COLO668 (cell line): ENCODE measurements at regions not wholly inside any gene's neighbourhood (a gene's known extent, or its start where the extent isn't known, plus 50 kb on each side); places are given as distances from the start of the nearest gene placed in this dataset.
A peak's percentile ranks its signal among the peaks of the same experiment; 100 is the strongest.

Source experiments
- DNase-seq: peaks from one replicate; lab custom pipeline; 2025; ENCODE audit not compliant: unreplicated experiment; lab: John Stamatoyannopoulos, UW

DNA sequence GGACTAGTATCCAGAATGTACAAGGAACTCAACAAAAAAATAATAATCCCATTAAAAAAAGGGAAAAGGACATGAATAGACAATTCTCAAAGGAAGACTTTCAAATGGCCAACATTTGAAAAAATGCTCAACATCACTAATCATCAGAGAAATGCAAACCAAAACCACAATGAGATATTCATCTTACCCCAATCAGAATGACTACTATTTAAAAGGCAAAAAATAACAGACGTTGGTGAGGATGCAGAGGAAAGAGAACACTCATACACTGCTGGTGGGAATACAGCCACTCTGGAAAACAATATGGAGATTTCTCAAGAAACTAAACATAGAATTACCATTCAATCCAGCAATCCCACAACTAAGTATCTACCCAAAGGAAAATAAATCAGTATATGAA is 133.1 kb downstream of the KDR start:
- no peak for DNase-seq

GRCh38 chr4:54988655-54989054 is 136.7 kb downstream of the KDR start:
- DNase-seq: no peak

DNA sequence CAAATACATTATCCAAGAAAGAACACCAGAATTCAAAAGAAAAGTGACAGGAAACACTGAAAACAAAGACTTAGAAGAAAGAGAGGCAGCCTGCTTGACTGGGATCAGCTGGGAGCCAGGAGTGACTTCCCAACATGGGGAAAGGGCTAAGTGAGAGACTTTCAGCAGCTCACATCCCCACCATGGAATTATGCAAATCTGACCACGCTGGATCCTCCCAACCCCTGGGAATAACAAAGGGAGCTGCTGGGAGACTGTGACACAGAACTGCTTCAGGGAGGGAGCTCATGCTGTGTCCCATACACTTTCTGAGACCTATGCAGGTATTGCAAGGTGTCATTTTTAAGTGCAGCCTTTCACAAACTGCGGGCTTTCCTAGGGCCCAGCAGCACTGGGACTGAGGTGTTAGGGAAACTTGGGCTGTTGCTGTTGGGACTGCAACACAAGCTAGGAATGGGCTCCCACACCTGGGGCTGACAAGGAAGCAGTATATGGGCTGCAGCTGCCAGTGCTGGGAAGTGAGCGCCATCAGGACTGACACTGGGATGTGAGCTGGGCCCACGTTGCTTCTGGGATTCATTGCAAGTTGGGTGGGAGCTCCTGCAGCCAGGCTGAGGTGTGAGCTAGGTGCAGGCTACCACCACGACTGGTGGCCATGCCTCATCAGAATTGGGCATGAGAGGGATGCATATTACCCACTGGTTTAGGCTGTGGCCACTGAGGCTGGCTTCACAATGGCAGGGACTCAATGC is 139.1 kb downstream of the KDR start:
- no peak for DNase-seq

GRCh38 chr4:54976682-54977081 is 148.7 kb downstream of the KDR start:
- no peak for DNase-seq

GRCh38 chr4:54976031-54976430 is 149.4 kb downstream of the KDR start:
- no peak for DNase-seq

- no peak for DNase-seq
These were observed 151.6 kb downstream of the KDR start for GRCh38 chr4:54973784-54974183.

DNA sequence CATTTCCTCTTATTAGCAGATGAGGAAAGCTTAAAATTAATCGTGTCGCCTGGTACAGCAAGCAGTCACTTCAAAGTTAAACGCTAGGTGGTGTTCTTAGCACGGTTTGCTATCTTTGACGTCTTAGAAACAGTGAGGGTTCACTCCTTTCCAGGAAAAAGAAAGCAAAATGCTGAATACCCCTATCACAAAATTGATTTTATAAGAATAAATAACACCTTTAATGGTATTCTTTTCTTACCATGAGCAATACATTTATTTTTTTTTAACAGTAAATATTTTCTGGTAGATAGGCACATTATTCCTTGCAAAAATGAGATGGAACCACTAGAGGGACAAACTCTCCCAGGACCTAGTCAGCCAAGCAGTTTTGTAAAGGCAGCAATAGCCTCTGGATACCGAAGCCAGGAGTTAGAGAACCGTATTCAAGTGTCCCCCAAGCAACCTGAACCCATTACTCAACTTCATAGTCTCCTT is 153.9 kb downstream of the KDR start:
- peak; percentile 12 for DNase-seq

GRCh38 chr4:54967289-54967688 is 158.1 kb downstream of the KDR start:
- DNase-seq: no peak

DNA sequence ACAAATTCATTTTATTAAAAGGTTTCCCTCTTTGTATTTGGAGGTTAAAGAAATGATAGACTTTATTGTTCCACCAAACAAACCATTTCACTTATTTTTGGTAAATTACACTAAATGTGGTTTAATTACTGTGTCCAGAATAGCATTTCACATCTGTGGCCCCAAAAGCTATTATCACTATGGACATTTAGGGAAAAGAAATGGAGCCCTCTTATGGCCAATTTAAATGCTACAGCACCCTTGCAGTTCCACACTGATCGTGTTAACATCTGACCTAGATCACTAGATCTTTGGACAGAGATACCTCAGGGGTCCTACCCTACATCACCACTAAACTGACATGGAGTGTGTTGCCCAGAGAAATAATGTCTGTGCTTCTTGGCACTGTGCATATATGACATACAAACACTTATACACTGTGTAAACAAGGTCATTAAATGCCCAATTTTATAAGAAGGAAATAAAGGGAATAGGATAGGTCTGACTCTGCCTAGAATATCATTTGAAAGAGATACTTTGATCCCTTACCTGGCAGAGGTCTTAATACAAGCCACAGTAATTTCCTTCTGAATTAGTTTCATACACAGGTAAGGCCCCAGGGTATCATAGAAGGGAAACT is 163.9 kb downstream of the KDR start:
- DNase-seq: peak; percentile 23

DNA sequence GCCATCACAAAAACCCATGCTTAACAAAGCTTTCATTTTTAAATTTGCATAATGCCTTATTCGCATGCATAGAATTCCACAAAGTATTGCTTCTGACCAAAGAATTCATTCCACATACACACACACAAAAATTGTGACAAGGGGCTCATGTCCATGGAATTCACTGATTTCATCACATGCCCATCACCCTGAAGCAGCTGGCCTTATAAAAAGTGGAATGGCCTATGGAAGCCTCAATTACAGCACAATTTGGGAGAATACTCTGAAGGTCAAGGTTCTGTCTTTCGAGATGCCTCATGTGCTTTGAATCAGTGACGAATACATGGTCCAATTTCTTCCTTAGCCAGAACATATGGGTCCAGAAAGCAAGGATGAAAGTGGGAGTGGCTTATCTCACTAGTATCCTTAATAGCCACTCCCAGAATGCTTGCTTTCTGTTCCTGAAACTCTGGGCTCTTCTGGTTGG is 165.7 kb downstream of the KDR start:
- DNase-seq: no peak

DNA sequence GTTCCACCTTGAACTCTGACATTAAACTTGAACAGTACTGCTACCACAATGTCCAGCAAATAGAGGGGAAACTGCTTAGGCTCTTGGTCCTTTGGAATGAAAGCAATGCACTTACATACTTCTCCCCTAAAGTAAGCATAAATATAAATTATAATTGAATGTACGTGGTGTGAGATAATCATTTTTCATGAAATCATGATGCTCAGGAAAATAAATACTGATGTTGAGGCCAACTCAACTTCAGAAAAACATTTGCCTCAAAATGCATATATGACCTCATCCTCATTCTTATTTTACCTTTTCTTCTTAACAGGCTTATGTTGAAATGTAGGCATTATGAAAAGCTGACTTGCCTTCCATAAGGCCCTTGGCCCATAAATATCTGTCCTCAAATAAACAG is 166.3 kb downstream of the KDR start:
- no peak for DNase-seq

DNA sequence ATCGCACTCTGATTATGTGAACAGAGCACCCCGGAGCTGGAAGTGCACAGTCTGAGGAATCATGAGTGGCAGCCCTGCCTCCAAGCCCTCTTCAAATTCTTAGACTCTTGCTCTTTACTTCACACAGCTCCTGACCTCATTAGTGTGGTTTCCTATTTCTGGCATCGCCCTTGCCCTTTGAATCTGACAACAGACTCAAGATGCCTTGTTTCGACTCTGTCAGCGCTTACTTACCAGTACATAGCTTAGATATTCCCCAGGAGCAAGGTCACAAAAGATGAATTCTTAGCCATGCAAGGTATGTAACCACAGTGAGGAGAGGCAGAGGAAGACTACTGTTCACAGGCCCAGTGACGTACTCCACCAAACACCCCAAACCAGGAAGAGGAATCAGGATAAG is 167.2 kb downstream of the KDR start:
- no peak for DNase-seq

- DNase-seq: peak; percentile 41
These were observed 170.6 kb downstream of the KDR start for GRCh38 chr4:54954656-54955388.

DNA sequence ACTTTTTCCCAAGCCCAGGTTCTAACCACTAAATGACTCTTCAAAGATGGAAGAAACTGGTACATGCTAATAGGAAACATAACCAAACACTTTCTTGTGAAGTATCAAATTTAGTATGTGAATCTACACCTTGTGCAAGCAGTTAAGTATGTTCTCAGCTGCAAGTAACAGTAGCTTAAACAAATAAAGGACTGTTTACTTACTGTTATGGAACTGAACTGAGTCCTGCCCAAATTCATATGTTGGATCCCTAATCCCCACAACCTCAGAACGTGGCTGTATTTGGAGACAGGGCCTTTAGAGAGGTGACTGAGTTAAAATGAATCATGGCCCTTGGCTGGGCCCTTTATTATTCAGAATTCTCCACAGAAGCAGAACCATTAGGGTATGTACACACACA is 178.7 kb downstream of the KDR start:
- DNase-seq: peak; percentile 57

GRCh38 chr4:54945838-54946237 is 179.6 kb downstream of the KDR start:
- no peak for DNase-seq

DNA sequence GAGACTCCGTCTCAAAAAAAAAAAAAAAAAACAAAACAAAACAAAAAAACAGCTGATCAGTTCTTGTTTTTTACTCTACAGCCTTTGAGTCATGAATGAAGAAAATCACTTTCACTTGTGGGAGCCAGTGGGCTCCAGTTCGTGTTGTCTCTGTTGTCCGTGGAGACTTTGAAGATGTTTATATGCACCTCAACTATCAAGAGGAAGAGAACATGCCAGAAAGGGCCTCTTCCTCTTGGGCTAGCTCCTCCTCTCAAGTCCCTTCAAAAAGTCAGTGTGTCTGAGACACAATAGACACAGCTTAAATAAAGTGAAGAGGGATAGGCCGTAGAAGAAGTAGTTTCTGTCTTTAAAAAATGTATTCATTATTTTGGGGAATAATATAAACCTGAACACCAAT is 182.7 kb downstream of the KDR start:
- DNase-seq: no peak

DNA sequence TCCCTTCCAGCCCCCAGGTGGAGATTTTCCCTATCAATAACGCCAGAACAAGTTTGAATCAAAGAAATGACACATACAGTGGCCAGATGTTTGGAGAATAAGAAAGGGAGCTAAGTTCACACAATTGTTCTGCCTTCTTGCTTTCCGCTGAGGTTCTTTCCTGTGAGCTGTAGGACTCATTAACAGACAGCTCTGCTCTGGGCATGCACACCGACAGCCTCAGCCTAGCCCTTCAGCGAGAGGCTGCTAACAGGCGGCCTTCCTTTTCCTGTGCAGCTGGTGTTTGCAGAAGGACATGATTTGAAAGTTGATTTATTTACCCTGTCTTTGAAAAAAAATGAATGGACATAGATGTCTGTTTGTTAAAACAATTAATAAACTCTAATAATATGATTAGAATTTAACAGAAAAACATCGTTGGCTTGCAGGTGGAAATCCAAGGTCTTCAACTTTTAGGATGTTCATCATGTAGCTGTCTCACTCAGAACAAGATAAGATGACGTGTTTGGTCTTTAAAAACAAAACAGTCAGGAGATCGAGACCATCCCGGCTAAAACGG is 183.3 kb downstream of the KDR start:
- DNase-seq: peak; percentile 45

GRCh38 chr4:54940996-54941865 is 184.2 kb downstream of the KDR start:
- no peak for DNase-seq

GRCh38 chr4:54937501-54937900 is 187.9 kb downstream of the KDR start:
- no peak for DNase-seq

- DNase-seq: no peak
These were observed 191.8 kb downstream of the KDR start for GRCh38 chr4:54933579-54933978.

- no peak for DNase-seq
These were observed 195.2 kb downstream of the KDR start for GRCh38 chr4:54930226-54930625.
